HG03097 (cell line): ENCODE measurements at regions not wholly inside any gene's neighbourhood (a gene's known extent, or its start where the extent isn't known, plus 50 kb on each side); places are given as distances from the start of the nearest gene placed in this dataset.

Source experiments
- ATAC-seq: cut with Tn5 transposase; IDR thresholded peaks from one replicate; pipeline ENCODE4 v1.9.1; 2021; ENCODE audit not compliant: unreplicated experiment, low FRiP score

- no peak for ATAC-seq
Observed at GRCh38 chr9:17846948-17847655, 268.2 kb downstream of the SH3GL2 start.

- no peak for ATAC-seq
Observed at GRCh38 chr9:17847908-17848307, 269.0 kb downstream of the SH3GL2 start.

- no peak for ATAC-seq
Observed at GRCh38 chr9:17852108-17852507, 273.2 kb downstream of the SH3GL2 start.

- no peak for ATAC-seq
Observed at GRCh38 chr9:17854487-17854886, 275.6 kb downstream of the SH3GL2 start.

- no peak for ATAC-seq
Observed at GRCh38 chr9:17856995-17857394, 278.1 kb downstream of the SH3GL2 start.

- ATAC-seq, result no peak
Observed at GRCh38 chr9:17859228-17859627, 280.4 kb downstream of the SH3GL2 start.

- ATAC-seq, result no peak
Observed at GRCh38 chr9:17859987-17860386, 281.1 kb downstream of the SH3GL2 start.

GRCh38 chr9:17862101-17862500, 283.2 kb downstream of the SH3GL2 start:
- no peak for ATAC-seq

- ATAC-seq, result no peak
Observed at GRCh38 chr9:17862629-17863028, 283.8 kb downstream of the SH3GL2 start.

GRCh38 chr9:17863213-17863883, 284.5 kb downstream of the SH3GL2 start:
- peak; percentile 90 for ATAC-seq

GRCh38 chr9:17863924-17864323, 285.1 kb downstream of the SH3GL2 start:
- no peak for ATAC-seq

GRCh38 chr9:17864951-17865350, 286.1 kb downstream of the SH3GL2 start:
- ATAC-seq, result no peak

GRCh38 chr9:17865881-17866280, 287.0 kb downstream of the SH3GL2 start:
- no peak for ATAC-seq

GRCh38 chr9:17870722-17871121, 291.9 kb downstream of the SH3GL2 start:
- no peak for ATAC-seq

- ATAC-seq, result no peak
Observed at GRCh38 chr9:17871213-17871890, 292.5 kb downstream of the SH3GL2 start.

- no peak for ATAC-seq
Observed at GRCh38 chr9:17875886-17876285, 297.0 kb downstream of the SH3GL2 start.

- peak; percentile 56 for ATAC-seq
Observed at GRCh38 chr9:17876687-17877086, 297.8 kb downstream of the SH3GL2 start.

- no peak for ATAC-seq
Observed at GRCh38 chr9:17878810-17879370, 300.0 kb downstream of the SH3GL2 start.

- ATAC-seq, result no peak
Observed at GRCh38 chr9:17881371-17881770, 302.5 kb downstream of the SH3GL2 start.

- no peak for ATAC-seq
Observed at GRCh38 chr9:17882688-17883594, 304.1 kb downstream of the SH3GL2 start.
